ENCODE measurements at regions not wholly inside any gene's neighbourhood (a gene's known extent, or its start where the extent isn't known, plus 50 kb on each side); places are given as distances from the start of the nearest gene placed in this dataset.

DNA sequence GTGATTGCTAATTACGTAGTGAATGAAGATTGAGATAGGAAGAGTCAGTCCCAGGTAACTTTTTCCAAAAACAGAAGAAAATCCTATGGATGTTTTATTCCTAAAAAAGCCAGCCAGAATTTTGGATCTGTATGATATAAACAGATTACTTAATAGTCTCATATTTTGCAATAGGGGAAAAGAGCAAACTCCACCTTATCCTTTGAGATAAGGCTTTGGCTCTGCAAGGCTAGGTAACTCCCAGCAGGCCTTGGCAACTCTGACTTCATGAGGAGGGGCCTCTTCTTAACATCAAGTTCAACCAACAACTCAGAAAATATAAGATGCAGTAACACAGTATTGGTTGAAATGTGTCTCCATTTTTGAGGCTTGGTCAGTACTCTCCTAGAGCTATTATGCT is 98.7 kb upstream of the SLC4A4 start:
- BruUV-seq (replicated peaks): no TSS peak
- no peak overlapping the region for H3K4me3 ChIP-seq (ENCODE audit: low read depth, low read length, poor library complexity, severe bottlenecking)
- no peak for TF ChIP-seq EZH2phosphoT487 (IDR thresholded peaks at IDR 0.05; ENCODE audit: borderline replicate concordance, low read depth, low read length)
- TF ChIP-seq, protein P1, sequence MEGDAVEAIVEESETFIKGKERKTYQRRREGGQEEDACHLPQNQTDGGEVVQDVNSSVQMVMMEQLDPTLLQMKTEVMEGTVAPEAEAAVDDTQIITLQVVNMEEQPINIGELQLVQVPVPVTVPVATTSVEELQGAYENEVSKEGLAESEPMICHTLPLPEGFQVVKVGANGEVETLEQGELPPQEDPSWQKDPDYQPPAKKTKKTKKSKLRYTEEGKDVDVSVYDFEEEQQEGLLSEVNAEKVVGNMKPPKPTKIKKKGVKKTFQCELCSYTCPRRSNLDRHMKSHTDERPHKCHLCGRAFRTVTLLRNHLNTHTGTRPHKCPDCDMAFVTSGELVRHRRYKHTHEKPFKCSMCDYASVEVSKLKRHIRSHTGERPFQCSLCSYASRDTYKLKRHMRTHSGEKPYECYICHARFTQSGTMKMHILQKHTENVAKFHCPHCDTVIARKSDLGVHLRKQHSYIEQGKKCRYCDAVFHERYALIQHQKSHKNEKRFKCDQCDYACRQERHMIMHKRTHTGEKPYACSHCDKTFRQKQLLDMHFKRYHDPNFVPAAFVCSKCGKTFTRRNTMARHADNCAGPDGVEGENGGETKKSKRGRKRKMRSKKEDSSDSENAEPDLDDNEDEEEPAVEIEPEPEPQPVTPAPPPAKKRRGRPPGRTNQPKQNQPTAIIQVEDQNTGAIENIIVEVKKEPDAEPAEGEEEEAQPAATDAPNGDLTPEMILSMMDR (conservative IDR thresholded peaks at IDR 0.05; ENCODE audit: low read length): no peak
- ChIA-PET CTCF (ENCODE audit: unreplicated experiment) (no interaction called here), POLR2A (no interaction called here)
- no peak for DNase-seq (ENCODE audit: low spot score)
- H3K9me2 ChIP-seq (ENCODE audit: insufficient read depth, low read length): no peaks in the 10 kb centered on the region
- no peaks in the 10 kb centered on the region for H3K36me3 ChIP-seq (ENCODE audit: insufficient read depth, low read length)
- H3K27ac ChIP-seq (ENCODE audit: low read depth, low read length, poor library complexity, severe bottlenecking): no peak overlapping the region
- no peak overlapping the region for H3K4me2 ChIP-seq (ENCODE audit: low read length)
- H3K4me1 ChIP-seq (ENCODE audit: insufficient read depth, low read length, poor library complexity, severe bottlenecking): no peaks in the 10 kb centered on the region
- no peaks in the 10 kb centered on the region for H3K79me2 ChIP-seq (ENCODE audit: insufficient read depth, low read depth, low read length)
- H2AFZ ChIP-seq (ENCODE audit: low read length): no peak overlapping the region
- no peaks in the 10 kb centered on the region for H4K20me1 ChIP-seq (ENCODE audit: insufficient read depth, low read length)
- intact Hi-C loops (cut with micrococcal nuclease; ENCODE audit: unreplicated experiment): no loop called here
- H3K9me3 ChIP-seq (ENCODE audit: low read length): no peaks in the 10 kb centered on the region

DNA sequence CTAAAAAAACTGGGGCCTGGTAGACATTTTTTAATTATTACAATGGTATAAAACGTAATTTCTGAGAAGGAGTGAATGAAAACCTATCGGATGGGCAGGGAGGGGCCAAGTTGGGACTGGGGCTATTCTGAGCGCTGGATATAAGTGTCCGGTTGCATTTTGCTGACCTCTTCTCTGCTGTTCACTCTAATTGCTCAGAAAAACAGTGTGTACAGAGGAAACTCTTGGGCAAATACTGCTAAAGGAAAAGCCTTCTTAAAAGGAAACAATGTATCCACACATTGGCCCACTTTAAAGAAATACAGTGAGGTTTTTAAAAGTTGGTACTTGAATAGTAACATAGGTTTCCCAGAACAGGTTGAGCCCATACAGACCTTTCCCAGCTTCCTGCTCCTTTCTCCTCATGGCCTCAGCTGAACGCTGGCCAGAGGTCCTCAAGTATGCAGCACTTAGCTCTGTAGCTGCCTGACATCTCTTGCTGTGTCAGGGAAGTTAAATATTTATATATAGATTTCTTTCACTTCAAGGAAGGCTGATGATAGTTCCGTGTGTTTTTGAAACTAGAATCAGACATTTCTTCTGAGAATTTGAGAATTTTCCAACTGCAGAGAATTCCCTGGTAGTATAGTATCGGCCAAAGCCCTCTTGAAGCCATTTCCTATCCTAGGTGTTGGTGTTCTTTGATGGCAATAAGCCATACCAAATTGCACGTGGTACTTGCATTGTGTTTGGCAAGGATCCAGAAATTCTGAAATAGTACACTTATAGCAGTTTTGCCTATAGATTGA is 97.1 kb upstream of the SLC4A4 start:
- Histone ChIP-seq H4K20me1 (ENCODE audit: insufficient read depth, low read length) (no peaks in the 10 kb centered on the region), H3K4me2 (ENCODE audit: low read length) (no peak overlapping the region), H3K4me3 (ENCODE audit: low read depth, low read length, poor library complexity, severe bottlenecking) (no peak overlapping the region), H3K79me2 (ENCODE audit: insufficient read depth, low read depth, low read length) (no peaks in the 10 kb centered on the region), H3K4me1 (ENCODE audit: insufficient read depth, low read length, poor library complexity, severe bottlenecking) (no peaks in the 10 kb centered on the region), H3K9me2 (ENCODE audit: insufficient read depth, low read length) (no peaks in the 10 kb centered on the region), H3K27ac (ENCODE audit: low read depth, low read length, poor library complexity, severe bottlenecking) (no peak overlapping the region), H3K9me3 (ENCODE audit: low read length) (no peaks in the 10 kb centered on the region), H3K36me3 (ENCODE audit: insufficient read depth, low read length) (no peaks in the 10 kb centered on the region), H2AFZ (ENCODE audit: low read length) (no peak overlapping the region)
- intact Hi-C loops (cut with micrococcal nuclease; ENCODE audit: unreplicated experiment): no loop called here
- no peak for TF ChIP-seq EZH2phosphoT487 (IDR thresholded peaks at IDR 0.05; ENCODE audit: borderline replicate concordance, low read depth, low read length)
- TF ChIP-seq, protein P1 (conservative IDR thresholded peaks at IDR 0.05; ENCODE audit: low read length): no peak
- no peak for DNase-seq (ENCODE audit: low spot score)
- BruUV-seq (replicated peaks): no TSS peak
- POLR2A ChIA-PET: no interaction called here
- CTCF ChIA-PET (ENCODE audit: unreplicated experiment): no interaction called here

DNA sequence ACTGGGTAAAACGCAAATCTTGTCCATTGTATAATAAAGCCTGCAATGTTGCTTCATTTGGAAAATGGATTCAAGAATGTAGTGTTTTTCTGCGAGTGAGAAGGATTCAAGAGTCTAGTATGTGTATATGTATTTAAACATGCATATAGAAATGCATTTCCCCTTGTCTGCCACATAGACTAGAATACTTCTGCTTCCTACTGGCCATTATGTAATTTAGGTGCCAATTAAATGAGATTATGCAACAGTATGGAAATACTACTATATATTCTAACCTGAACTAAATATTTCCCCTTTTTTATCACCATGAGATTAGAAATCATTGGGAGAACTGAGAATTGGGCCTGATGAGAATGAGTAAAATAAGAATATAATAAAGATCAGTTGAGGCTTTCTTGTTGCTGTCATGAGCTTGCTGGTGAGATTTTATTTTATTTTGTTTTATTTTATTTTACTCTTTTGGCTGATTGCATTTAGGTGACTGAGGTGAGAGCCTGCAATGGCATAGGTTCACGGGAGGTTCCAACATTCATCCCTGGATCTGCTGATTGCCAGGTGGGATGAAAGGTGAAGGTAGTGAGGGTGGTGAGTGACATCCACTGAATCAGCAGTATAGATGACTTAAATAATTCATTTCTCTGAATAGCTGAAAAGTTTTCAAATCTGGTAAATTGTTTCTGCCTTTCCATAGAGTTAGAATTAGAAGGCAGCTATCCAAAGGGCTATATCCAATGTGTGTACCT is 95.6 kb upstream of the SLC4A4 start:
- no peak for DNase-seq (ENCODE audit: low spot score)
- Histone ChIP-seq H3K4me3 (ENCODE audit: low read depth, low read length, poor library complexity, severe bottlenecking) (no peak overlapping the region), H3K4me2 (ENCODE audit: low read length) (no peak overlapping the region), H3K27ac (ENCODE audit: low read depth, low read length, poor library complexity, severe bottlenecking) (no peak overlapping the region), H3K4me1 (ENCODE audit: insufficient read depth, low read length, poor library complexity, severe bottlenecking) (no peaks in the 10 kb centered on the region), H4K20me1 (ENCODE audit: insufficient read depth, low read length) (no peaks in the 10 kb centered on the region), H3K9me2 (ENCODE audit: insufficient read depth, low read length) (no peaks in the 10 kb centered on the region), H2AFZ (ENCODE audit: low read length) (no peak overlapping the region), H3K36me3 (ENCODE audit: insufficient read depth, low read length) (no peaks in the 10 kb centered on the region), H3K9me3 (ENCODE audit: low read length) (no peaks in the 10 kb centered on the region), H3K79me2 (ENCODE audit: insufficient read depth, low read depth, low read length) (no peaks in the 10 kb centered on the region)
- BruUV-seq (replicated peaks): no TSS peak
- ChIA-PET CTCF (ENCODE audit: unreplicated experiment) (no interaction called here), POLR2A (interaction anchor here (0.6 to 1.0 kb wide), 3 partner anchors 24 to 649 kb away, joined by 3 to 4 read pairs (median 3); no protein-coding TSS in a partner anchor)
- intact Hi-C loops (cut with micrococcal nuclease; ENCODE audit: unreplicated experiment): no loop called here
- TF ChIP-seq, protein P1 (conservative IDR thresholded peaks at IDR 0.05; ENCODE audit: low read length): no peak
- TF ChIP-seq EZH2phosphoT487 (IDR thresholded peaks at IDR 0.05; ENCODE audit: borderline replicate concordance, low read depth, low read length): no peak
